HEK293 (cell line): ENCODE measurements at regions not wholly inside any gene's neighbourhood (a gene's known extent, or its start where the extent isn't known, plus 50 kb on each side); places are given as distances from the start of the nearest gene placed in this dataset.
A peak's percentile ranks its signal among the peaks of the same experiment; 100 is the strongest.
"Not testable (repeated sequence)": the region's sequence is repeated elsewhere in the genome, so short reads cannot be mapped to it uniquely, and the experiment has no call there.

Source experiments
- CTCF ChIA-PET: fragments of 350-600 bp; formaldehyde crosslinking; extraction: SDS; loops from one replicate; lab custom pipeline; 2021; ENCODE audit warnings: antibody characterized with exemption; lab: Yijun Ruan, JAX
- POLR2A ChIA-PET: fragments of 300-600 bp; formaldehyde crosslinking; extraction: SDS; loops from one replicate; lab custom pipeline; 2020; ENCODE audit warnings: antibody characterized with exemption, inconsistent platforms; lab: Yijun Ruan, JAX
- H3K27ac ChIP-seq: fragments of 200-500 bp; sonication (Bioruptor generic); 2 replicates; pipeline ENCODE4 v1.5.1; 2014; ENCODE audit warnings: low read depth, low read length, control low read depth, inconsistent platforms; ENCODE audit errors: extremely low read depth
- H3K36me3 ChIP-seq, 2 experiments: fragments of 200-500 bp in 1 of 2; sonication (Bioruptor generic) in 1 of 2; 1 replicate in 1 of 2; 2 replicates in 1 of 2; pipeline ENCODE4 v1.5.1; 2014 to 2017; ENCODE audit warnings: inconsistent platforms in 2 of 2, low read length in 2 of 2; ENCODE audit not compliant: control insufficient read depth in 2 of 2, insufficient read depth in 1 of 2
- H3K4me1 ChIP-seq: fragments of 200-500 bp; sonication (Bioruptor generic); 2 replicates; pipeline ENCODE4 v1.5.1; 2014; ENCODE audit warnings: mild to moderate bottlenecking, low read length, inconsistent platforms; ENCODE audit not compliant: control insufficient read depth, insufficient read depth
- H3K4me3 ChIP-seq: 2 replicates; pipeline ENCODE4 v1.5.1; 2011; ENCODE audit warnings: low read depth, mild to moderate bottlenecking, control low read depth, low read length, moderate library complexity
- H3K9me3 ChIP-seq: fragments of 200-500 bp; sonication (Bioruptor generic); 2 replicates; pipeline ENCODE4 v1.5.1; 2014; ENCODE audit warnings: low read depth, low read length, inconsistent platforms; ENCODE audit not compliant: control insufficient read depth, insufficient read depth
- FEZF1 ChIP-seq: fragments of 450-650 bp; formaldehyde crosslinking; IDR thresholded peaks from 2 replicates; pipeline ENCODE4 v1.5.1; 2016; ENCODE audit warnings: missing biosample characterization, missing genetic modification characterization
- GLIS1 ChIP-seq: fragments of 450-650 bp; formaldehyde crosslinking; IDR thresholded peaks from 2 replicates; pipeline ENCODE4 v1.5.1; 2016; ENCODE audit warnings: missing biosample characterization, missing genetic modification characterization
- GLIS2 ChIP-seq: fragments of 450-650 bp; formaldehyde crosslinking; IDR thresholded peaks from 2 replicates; pipeline ENCODE4 v1.5.1; 2016; ENCODE audit warnings: missing biosample characterization, missing genetic modification characterization
- IKZF3 ChIP-seq: fragments of 450-650 bp; IDR thresholded peaks from 2 replicates; pipeline ENCODE4 v1.5.0; 2018; ENCODE audit warnings: missing biosample characterization, mild to moderate bottlenecking, missing genetic modification characterization, moderate library complexity
- KLF1 ChIP-seq: fragments of 450-650 bp; formaldehyde crosslinking; IDR thresholded peaks from 2 replicates; pipeline ENCODE4 v1.5.1; 2016; ENCODE audit warnings: missing biosample characterization, missing genetic modification characterization
- KLF10 ChIP-seq: fragments of 450-650 bp; IDR thresholded peaks from 2 replicates; pipeline ENCODE4 v1.5.1; 2018; ENCODE audit warnings: missing biosample characterization, mild to moderate bottlenecking, missing genetic modification characterization
- KLF7 ChIP-seq: fragments of 450-650 bp; formaldehyde crosslinking; IDR thresholded peaks from 2 replicates; pipeline ENCODE4 v1.5.1; 2016; ENCODE audit warnings: missing biosample characterization, missing genetic modification characterization, borderline replicate concordance
- OSR2 ChIP-seq: fragments of 450-650 bp; formaldehyde crosslinking; IDR thresholded peaks from 2 replicates; pipeline ENCODE4 v1.5.1; 2016; ENCODE audit warnings: missing biosample characterization, missing genetic modification characterization
- SALL2 ChIP-seq: fragments of 450-650 bp; formaldehyde crosslinking; IDR thresholded peaks from 2 replicates; pipeline ENCODE4 v1.5.0; 2017; ENCODE audit warnings: missing biosample characterization, mild to moderate bottlenecking, missing genetic modification characterization, borderline replicate concordance
- SCRT1 ChIP-seq: fragments of 450-650 bp; formaldehyde crosslinking; IDR thresholded peaks from 2 replicates; pipeline ENCODE4 v1.5.1; 2016; ENCODE audit warnings: missing biosample characterization, missing genetic modification characterization, borderline replicate concordance
- SETDB1 ChIP-seq: IDR thresholded peaks from one replicate; pipeline ENCODE4 v1.6.1; 2017; ENCODE audit warnings: mild to moderate bottlenecking, low read length, moderate library complexity, mixed read lengths; ENCODE audit not compliant: insufficient read length
- SP3 ChIP-seq: fragments of 450-650 bp; formaldehyde crosslinking; IDR thresholded peaks from 2 replicates; pipeline ENCODE4 v1.5.1; 2016; ENCODE audit warnings: missing biosample characterization, missing genetic modification characterization
- ZBTB1 ChIP-seq: fragments of 450-650 bp; formaldehyde crosslinking; IDR thresholded peaks from 2 replicates; pipeline ENCODE4 v1.5.1; 2016; ENCODE audit warnings: missing biosample characterization, missing genetic modification characterization
- ZBTB21 ChIP-seq: fragments of 450-650 bp; formaldehyde crosslinking; IDR thresholded peaks from 2 replicates; pipeline ENCODE4 v1.5.1; 2017; ENCODE audit warnings: missing biosample characterization, missing genetic modification characterization
- ZBTB8A ChIP-seq: fragments of 450-650 bp; formaldehyde crosslinking; IDR thresholded peaks from 2 replicates; pipeline ENCODE4 v1.5.1; 2016; ENCODE audit warnings: missing biosample characterization, missing genetic modification characterization
- ZEB2 ChIP-seq: fragments of 450-650 bp; formaldehyde crosslinking; IDR thresholded peaks from 2 replicates; pipeline ENCODE4 v1.5.1; 2016; ENCODE audit warnings: missing biosample characterization, missing genetic modification characterization
- ZFHX2 ChIP-seq: fragments of 450-650 bp; formaldehyde crosslinking; conservative IDR thresholded peaks from 2 replicates; pipeline ENCODE4 v1.5.1; 2016; ENCODE audit warnings: missing biosample characterization, missing genetic modification characterization
- ZNF10 ChIP-seq: fragments of 450-650 bp; formaldehyde crosslinking; IDR thresholded peaks from 2 replicates; pipeline ENCODE4 v1.5.1; 2017; ENCODE audit warnings: missing biosample characterization, missing genetic modification characterization
- ZNF169 ChIP-seq: fragments of 450-650 bp; formaldehyde crosslinking; IDR thresholded peaks from 2 replicates; pipeline ENCODE4 v1.5.1; 2016; ENCODE audit warnings: missing biosample characterization, missing genetic modification characterization
- ZNF202 ChIP-seq: fragments of 450-650 bp; formaldehyde crosslinking; IDR thresholded peaks from 2 replicates; pipeline ENCODE4 v1.5.1; 2016; ENCODE audit warnings: missing biosample characterization, missing genetic modification characterization, borderline replicate concordance
- ZNF433 ChIP-seq: fragments of 450-650 bp; formaldehyde crosslinking; IDR thresholded peaks from 2 replicates; pipeline ENCODE4 v1.5.1; 2016; ENCODE audit warnings: missing biosample characterization, missing genetic modification characterization, low read depth
- ZNF530 ChIP-seq: fragments of 450-650 bp; formaldehyde crosslinking; IDR thresholded peaks from 2 replicates; pipeline ENCODE4 v1.5.1; 2016; ENCODE audit warnings: low read depth, missing biosample characterization, missing genetic modification characterization
- ZNF560 ChIP-seq: fragments of 450-650 bp; formaldehyde crosslinking; IDR thresholded peaks from 2 replicates; pipeline ENCODE4 v1.5.1; 2017; ENCODE audit warnings: missing biosample characterization, missing genetic modification characterization, borderline replicate concordance
- ZNF600 ChIP-seq: fragments of 450-650 bp; formaldehyde crosslinking; IDR thresholded peaks from 2 replicates; pipeline ENCODE4 v1.5.1; 2016; ENCODE audit warnings: missing biosample characterization, missing genetic modification characterization
- ZNF664 ChIP-seq: fragments of 450-650 bp; formaldehyde crosslinking; IDR thresholded peaks from 2 replicates; pipeline ENCODE4 v1.5.1; 2016; ENCODE audit warnings: missing biosample characterization, missing genetic modification characterization
- TF ChIP-seq, protein P1 (sequence below): fragments of 450-650 bp; formaldehyde crosslinking; IDR thresholded peaks from 2 replicates; pipeline ENCODE4 v1.5.1; 2017; ENCODE audit warnings: missing biosample characterization, missing genetic modification characterization
- TF ChIP-seq, protein P2 (sequence below): fragments of 450-650 bp; formaldehyde crosslinking; IDR thresholded peaks from 2 replicates; pipeline ENCODE4 v1.5.1; 2016; ENCODE audit warnings: missing biosample characterization, missing genetic modification characterization
- TF ChIP-seq, protein P3 (sequence below): fragments of 450-650 bp; formaldehyde crosslinking; IDR thresholded peaks from 2 replicates; pipeline ENCODE4 v1.5.1; 2016; ENCODE audit warnings: missing biosample characterization, missing genetic modification characterization

DNA sequence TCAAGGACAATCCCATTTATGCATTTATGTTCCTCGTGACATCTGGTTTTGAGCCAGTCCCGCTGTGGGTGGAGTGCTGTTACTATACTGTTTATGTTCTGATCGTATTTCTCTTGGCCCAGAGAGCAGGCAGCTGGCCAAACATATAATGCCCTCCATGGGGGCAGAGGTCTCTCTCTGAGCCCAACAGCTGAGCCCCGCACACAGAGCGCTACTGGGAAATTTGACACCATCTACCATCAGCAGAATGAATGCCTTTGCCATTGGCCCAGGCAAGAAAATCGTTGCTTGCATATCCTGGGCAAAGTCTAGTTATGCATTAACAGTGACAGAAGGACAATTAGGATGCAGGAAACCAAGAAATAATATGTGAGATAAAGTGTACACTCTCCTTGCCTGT lies 126.8 kb upstream of the CACNA1A start (continued):
- peak; percentile 29 for TF ChIP-seq ZFHX2 (tag by site-specific recombination)
- no peak for TF ChIP-seq SETDB1
- TF ChIP-seq SP3 (tag by site-specific recombination), result no peak
- TF ChIP-seq ZNF10 (tag by site-specific recombination), result peak; percentile 79; the same call in 1 of the 2 replicates
- peak; percentile 45; the same call in 1 of the 2 replicates for TF ChIP-seq KLF1 (tag by site-specific recombination)
- TF ChIP-seq, protein P1, sequence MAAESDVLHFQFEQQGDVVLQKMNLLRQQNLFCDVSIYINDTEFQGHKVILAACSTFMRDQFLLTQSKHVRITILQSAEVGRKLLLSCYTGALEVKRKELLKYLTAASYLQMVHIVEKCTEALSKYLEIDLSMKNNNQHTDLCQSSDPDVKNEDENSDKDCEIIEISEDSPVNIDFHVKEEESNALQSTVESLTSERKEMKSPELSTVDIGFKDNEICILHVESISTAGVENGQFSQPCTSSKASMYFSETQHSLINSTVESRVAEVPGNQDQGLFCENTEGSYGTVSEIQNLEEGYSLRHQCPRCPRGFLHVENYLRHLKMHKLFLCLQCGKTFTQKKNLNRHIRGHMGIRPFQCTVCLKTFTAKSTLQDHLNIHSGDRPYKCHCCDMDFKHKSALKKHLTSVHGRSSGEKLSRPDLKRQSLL (tag by site-specific recombination), result 0 out of 2 replicates have a peak, but pooled peaks have one; percentile 16
- TF ChIP-seq ZNF600 (tag by site-specific recombination), result peak; percentile 59
- peak; percentile 85 for TF ChIP-seq KLF10 (tag by site-specific recombination)
- TF ChIP-seq SCRT1 (tag by site-specific recombination), result no peak
- TF ChIP-seq ZEB2 (tag by site-specific recombination), result peak; percentile 81
- TF ChIP-seq GLIS2 (tag by site-specific recombination), result peak; percentile 63
- TF ChIP-seq, protein P2, sequence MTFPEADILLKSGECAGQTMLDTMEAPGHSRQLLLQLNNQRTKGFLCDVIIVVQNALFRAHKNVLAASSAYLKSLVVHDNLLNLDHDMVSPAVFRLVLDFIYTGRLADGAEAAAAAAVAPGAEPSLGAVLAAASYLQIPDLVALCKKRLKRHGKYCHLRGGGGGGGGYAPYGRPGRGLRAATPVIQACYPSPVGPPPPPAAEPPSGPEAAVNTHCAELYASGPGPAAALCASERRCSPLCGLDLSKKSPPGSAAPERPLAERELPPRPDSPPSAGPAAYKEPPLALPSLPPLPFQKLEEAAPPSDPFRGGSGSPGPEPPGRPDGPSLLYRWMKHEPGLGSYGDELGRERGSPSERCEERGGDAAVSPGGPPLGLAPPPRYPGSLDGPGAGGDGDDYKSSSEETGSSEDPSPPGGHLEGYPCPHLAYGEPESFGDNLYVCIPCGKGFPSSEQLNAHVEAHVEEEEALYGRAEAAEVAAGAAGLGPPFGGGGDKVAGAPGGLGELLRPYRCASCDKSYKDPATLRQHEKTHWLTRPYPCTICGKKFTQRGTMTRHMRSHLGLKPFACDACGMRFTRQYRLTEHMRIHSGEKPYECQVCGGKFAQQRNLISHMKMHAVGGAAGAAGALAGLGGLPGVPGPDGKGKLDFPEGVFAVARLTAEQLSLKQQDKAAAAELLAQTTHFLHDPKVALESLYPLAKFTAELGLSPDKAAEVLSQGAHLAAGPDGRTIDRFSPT (tag by site-specific recombination), result no peak
- 0 out of 2 replicates have a peak, but pooled peaks have one; percentile 45 for TF ChIP-seq FEZF1 (tag by site-specific recombination)
- TF ChIP-seq ZNF530 (tag by site-specific recombination), result no peak
- no peak for TF ChIP-seq KLF7
- no peak for TF ChIP-seq SALL2 (tag by site-specific recombination)
- no peak for TF ChIP-seq ZNF169 (tag by site-specific recombination)
- peak; percentile 81; the same call in 1 of the 2 replicates for TF ChIP-seq IKZF3 (tag by site-specific recombination)
- TF ChIP-seq OSR2, result peak; percentile 98

DNA sequence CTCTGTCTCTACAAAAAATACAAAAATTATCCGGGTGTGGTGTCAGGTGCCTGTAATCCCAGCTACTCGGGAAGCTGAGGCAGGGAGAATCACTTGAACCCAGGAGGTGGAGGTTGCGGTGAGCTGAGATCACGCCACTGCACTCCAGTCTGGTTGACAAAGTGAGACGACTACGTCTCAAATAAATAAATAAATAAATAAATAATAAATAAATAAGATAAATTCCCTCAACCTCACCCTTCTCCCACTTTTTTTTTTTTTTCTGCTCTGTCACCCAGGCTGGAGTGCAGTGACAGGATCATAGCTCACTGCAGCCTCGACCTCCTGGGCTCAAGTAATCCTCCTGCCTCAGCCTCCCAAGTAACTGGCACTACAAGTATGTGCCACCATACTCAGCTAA lies 125.9 kb upstream of the CACNA1A start:
- not testable (repeated sequence) for H3K36me3 ChIP-seq, H3K27ac ChIP-seq, H3K4me3 ChIP-seq, H3K4me1 ChIP-seq, H3K9me3 ChIP-seq
- CTCF ChIA-PET, result interaction anchor here (2.3 kb wide), 1 partner anchor 42 kb away, joined by 5 read pairs; no protein-coding TSS in a partner anchor
- POLR2A ChIA-PET, result interaction anchor here (0.6 to 0.7 kb wide), 2 partner anchors 12 to 83 kb away, joined by 3 read pairs; no protein-coding TSS in a partner anchor
- TF ChIP-seq GLIS1 (tag by site-specific recombination) (0 out of 2 replicates have a peak, but pooled peaks have one; percentile 7), ZNF560 (peak; percentile 79; the same call in 1 of the 2 replicates), ZNF664 (peak; percentile 60; the same call in 1 of the 2 replicates), ZBTB21 (tag by site-specific recombination) (peak; percentile 23; the same call in 1 of the 2 replicates), ZBTB1 (0 out of 2 replicates have a peak, but pooled peaks have one; percentile 22), ZNF433 (tag by site-specific recombination) (peak; percentile 70), ZBTB8A (tag by site-specific recombination) (peak; percentile 49), ZNF202 (tag by site-specific recombination) (0 out of 2 replicates have a peak, but pooled peaks have one; percentile 65)
- TF ChIP-seq, protein P3, sequence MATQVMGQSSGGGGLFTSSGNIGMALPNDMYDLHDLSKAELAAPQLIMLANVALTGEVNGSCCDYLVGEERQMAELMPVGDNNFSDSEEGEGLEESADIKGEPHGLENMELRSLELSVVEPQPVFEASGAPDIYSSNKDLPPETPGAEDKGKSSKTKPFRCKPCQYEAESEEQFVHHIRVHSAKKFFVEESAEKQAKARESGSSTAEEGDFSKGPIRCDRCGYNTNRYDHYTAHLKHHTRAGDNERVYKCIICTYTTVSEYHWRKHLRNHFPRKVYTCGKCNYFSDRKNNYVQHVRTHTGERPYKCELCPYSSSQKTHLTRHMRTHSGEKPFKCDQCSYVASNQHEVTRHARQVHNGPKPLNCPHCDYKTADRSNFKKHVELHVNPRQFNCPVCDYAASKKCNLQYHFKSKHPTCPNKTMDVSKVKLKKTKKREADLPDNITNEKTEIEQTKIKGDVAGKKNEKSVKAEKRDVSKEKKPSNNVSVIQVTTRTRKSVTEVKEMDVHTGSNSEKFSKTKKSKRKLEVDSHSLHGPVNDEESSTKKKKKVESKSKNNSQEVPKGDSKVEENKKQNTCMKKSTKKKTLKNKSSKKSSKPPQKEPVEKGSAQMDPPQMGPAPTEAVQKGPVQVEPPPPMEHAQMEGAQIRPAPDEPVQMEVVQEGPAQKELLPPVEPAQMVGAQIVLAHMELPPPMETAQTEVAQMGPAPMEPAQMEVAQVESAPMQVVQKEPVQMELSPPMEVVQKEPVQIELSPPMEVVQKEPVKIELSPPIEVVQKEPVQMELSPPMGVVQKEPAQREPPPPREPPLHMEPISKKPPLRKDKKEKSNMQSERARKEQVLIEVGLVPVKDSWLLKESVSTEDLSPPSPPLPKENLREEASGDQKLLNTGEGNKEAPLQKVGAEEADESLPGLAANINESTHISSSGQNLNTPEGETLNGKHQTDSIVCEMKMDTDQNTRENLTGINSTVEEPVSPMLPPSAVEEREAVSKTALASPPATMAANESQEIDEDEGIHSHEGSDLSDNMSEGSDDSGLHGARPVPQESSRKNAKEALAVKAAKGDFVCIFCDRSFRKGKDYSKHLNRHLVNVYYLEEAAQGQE, result 0 out of 2 replicates have a peak, but pooled peaks have one; percentile 43
